Endothelial cell of umbilical vein (primary cell): ENCODE measurements at regions not wholly inside any gene's neighbourhood (a gene's known extent, or its start where the extent isn't known, plus 50 kb on each side); places are given as distances from the start of the nearest gene placed in this dataset.

Source experiments
- BruUV-seq: library from RNA; stranded (reverse); fragments of 400-500 nt; replicated peaks from 2 replicates; lab custom pipeline; 2021; lab: Mats Ljungman, UMichigan
- CTCF ChIA-PET: fragments of 300-600, 350-600 bp; sonication (Branson Sonifier 250); formaldehyde crosslinking; loops from one replicate; lab custom pipeline; 2021; ENCODE audit warnings: antibody characterized with exemption, inconsistent platforms; lab: Charles Lee
- POLR2A ChIA-PET: fragments of 300-600, 350-600 bp; sonication (Branson Sonifier 250); formaldehyde crosslinking; loops from one replicate; lab custom pipeline; 2021; ENCODE audit warnings: antibody characterized with exemption, inconsistent platforms; lab: Charles Lee
- DNase-seq: peaks from one replicate; pipeline ENCODE4 v3.0.0-alpha.2; 2011; ENCODE audit warnings: low read depth, low spot score
- FAIRE-seq: peaks from 2 replicates; lab custom pipeline; 2011; peaks lifted over from hg19 to GRCh38; lab: Jason Lieb, UNC
- H2AFZ ChIP-seq: 2 replicates; pipeline ENCODE4 v1.6.0; 2012; ENCODE audit warnings: low read depth, low read length, control low read depth, inconsistent platforms
- H3K27ac ChIP-seq: 2 replicates; pipeline ENCODE4 v1.5.1; 2011; ENCODE audit warnings: low read depth, mild to moderate bottlenecking, control low read depth, low read length, moderate library complexity; ENCODE audit not compliant: insufficient read depth
- H3K27me3 ChIP-seq, 2 experiments: 2 replicates each; pipeline versions ENCODE4 v1.6.0 to v1.6.1; 2011; ENCODE audit warnings: low read length in 2 of 2, mixed read lengths in 1 of 2; ENCODE audit not compliant: control insufficient read depth in 2 of 2, insufficient read depth in 2 of 2
- H3K36me3 ChIP-seq, 2 experiments: 2 replicates in 1 of 2; 3 replicates in 1 of 2; pipeline ENCODE4 v1.5.1; 2011; ENCODE audit warnings: low read length in 2 of 2, mild to moderate bottlenecking in 1 of 2, moderate library complexity in 1 of 2; ENCODE audit not compliant: control insufficient read depth in 2 of 2, insufficient read depth in 2 of 2; ENCODE audit errors: extremely low read depth in 1 of 2
- H3K4me1 ChIP-seq: 3 replicates; pipeline ENCODE4 v1.5.1; 2011; ENCODE audit warnings: mild to moderate bottlenecking, low read length; ENCODE audit not compliant: control insufficient read depth, insufficient read depth; ENCODE audit errors: extremely low read depth
- H3K4me2 ChIP-seq: 2 replicates; pipeline ENCODE4 v1.6.1; 2011; ENCODE audit warnings: low read length, control low read depth, mixed read lengths; ENCODE audit not compliant: insufficient read depth
- H3K4me3 ChIP-seq, 3 experiments: fragments of 200-600 bp in 1 of 3; sonication (generic), shearing (Covaris generic) in 1 of 3; replicated peaks in 1 of 3; 2 replicates each; pipeline ENCODE4 v1.5.1; 2011 to 2016; ENCODE audit warnings: control low read depth in 3 of 3, low read length in 3 of 3, mild to moderate bottlenecking in 2 of 3, inconsistent platforms in 1 of 3, low read depth in 1 of 3, moderate library complexity in 1 of 3; ENCODE audit not compliant: insufficient read depth in 1 of 3
- H3K79me2 ChIP-seq: 2 replicates; pipeline ENCODE4 v1.6.0; 2012; ENCODE audit warnings: low read length, inconsistent platforms; ENCODE audit not compliant: control insufficient read depth, insufficient read depth
- H3K9ac ChIP-seq: replicated peaks from 2 replicates; pipeline ENCODE3; 2011; ENCODE audit warnings: low read length, control low read depth; ENCODE audit not compliant: insufficient read depth; ENCODE audit errors: extremely low read depth
- H3K9me1 ChIP-seq: replicated peaks from 3 replicates; pipeline ENCODE4 v1.6.0; 2011; ENCODE audit warnings: mild to moderate bottlenecking, low read length; ENCODE audit not compliant: control insufficient read depth, insufficient read depth; ENCODE audit errors: extremely low read depth
- H3K9me3 ChIP-seq: replicated peaks from 2 replicates; pipeline ENCODE4 v1.5.1; 2012; ENCODE audit warnings: low read length, inconsistent platforms; ENCODE audit not compliant: control insufficient read depth, insufficient read depth
- H4K20me1 ChIP-seq: replicated peaks from 2 replicates; pipeline ENCODE3; 2011; ENCODE audit warnings: mild to moderate bottlenecking, low read length; ENCODE audit not compliant: control insufficient read depth, insufficient read depth; ENCODE audit errors: extremely low read depth
- EZH2 ChIP-seq: IDR thresholded peaks from 2 replicates; pipeline ENCODE4 v1.6.1; 2012; ENCODE audit warnings: borderline replicate concordance, low read depth, mild to moderate bottlenecking, moderate library complexity, low read length, inconsistent platforms; ENCODE audit not compliant: severe bottlenecking
- FOS ChIP-seq: IDR thresholded peaks from 2 replicates; pipeline ENCODE4 v1.6.1; 2011; ENCODE audit warnings: mild to moderate bottlenecking, low read length, moderate library complexity, borderline replicate concordance; ENCODE audit not compliant: insufficient read depth
- GATA2 ChIP-seq: IDR thresholded peaks from 2 replicates; pipeline ENCODE4 v1.7.0; 2011; ENCODE audit warnings: low read depth, mild to moderate bottlenecking, moderate library complexity, mixed read lengths, low read length; ENCODE audit not compliant: insufficient read length, insufficient read depth
- JUN ChIP-seq: IDR thresholded peaks from 2 replicates; pipeline ENCODE4 v1.6.1; 2011; ENCODE audit warnings: borderline replicate concordance, low read depth; ENCODE audit not compliant: insufficient read length, insufficient read depth
- MYC ChIP-seq: IDR thresholded peaks from one replicate; pipeline ENCODE4 v1.6.1; 2011; ENCODE audit warnings: mild to moderate bottlenecking, low read depth, low read length
- POLR2A ChIP-seq: IDR thresholded peaks from 2 replicates; pipeline ENCODE4 v1.6.1; 2012; ENCODE audit warnings: low read depth, mild to moderate bottlenecking, control low read depth, low read length
- POLR2AphosphoS5 ChIP-seq: IDR thresholded peaks from 2 replicates; pipeline ENCODE4 v1.6.1; 2012; ENCODE audit warnings: low read depth, mild to moderate bottlenecking, control low read depth, low read length, moderate library complexity; ENCODE audit not compliant: insufficient read depth
- dilution Hi-C: fragments of 300-500 bp; cut with MboI; formaldehyde crosslinking; loops from one replicate; pipeline ENCODE4 v1.15.0; 2019; ENCODE audit warnings: low sequenced_read_pairs; ENCODE audit not compliant: extremely low pct_ligation_motif_present
- intact Hi-C: fragments of 100-400 bp; cut with micrococcal nuclease; formaldehyde crosslinking; loops from one replicate; pipeline ENCODE4 v1.10.0; 2022
- TF ChIP-seq, protein P1 (sequence below): IDR thresholded peaks from 2 replicates; pipeline ENCODE4 v1.6.1; 2011; ENCODE audit not compliant: insufficient read depth, insufficient read length
- TF ChIP-seq, protein P2 (sequence below), 2 donors: IDR thresholded peaks; 1 replicate in 1 of 2; 2 replicates in 1 of 2; pipeline ENCODE4 v1.5.1; 2011; ENCODE audit warnings: low read length in 2 of 2, mild to moderate bottlenecking in 2 of 2, moderate library complexity in 2 of 2, control low read depth in 1 of 2, inconsistent platforms in 1 of 2, low read depth in 1 of 2; ENCODE audit not compliant: insufficient read depth in 1 of 2; ENCODE audit errors: extremely low read depth in 1 of 2

DNA sequence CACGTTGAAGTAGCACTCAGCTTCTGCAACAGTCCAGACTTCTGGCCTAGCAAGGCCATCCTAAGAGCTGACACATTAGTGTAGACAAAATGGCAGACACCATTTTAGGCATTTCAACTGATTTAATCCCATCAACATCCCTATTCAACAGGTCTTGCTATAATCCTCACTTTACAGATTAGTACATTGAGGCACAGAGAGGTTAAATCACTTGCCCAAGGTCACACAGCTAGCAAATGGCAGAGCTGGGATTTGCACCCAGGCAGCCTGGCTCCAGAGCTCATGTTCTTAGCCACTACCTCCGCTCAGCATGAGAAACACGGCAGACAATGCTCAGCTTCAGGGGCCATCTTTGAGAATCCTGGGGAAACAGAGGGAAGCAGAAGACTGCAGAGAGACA lies 107.9 kb upstream of the TRIM2 start:
- Histone ChIP-seq H3K36me3 (no peaks in the 10 kb centered on the region), H3K27me3 (peaks cover 0 to 4% of the 10 kb centered on the region in 2 experiments), H3K9me1 (no peaks in the 10 kb centered on the region), H4K20me1 (no peaks in the 10 kb centered on the region), H3K79me2 (no peaks in the 10 kb centered on the region), H3K9ac (no peak overlapping the region), H3K4me1 (no peaks in the 10 kb centered on the region), H2AFZ (no peak overlapping the region), H3K4me3 (no peak overlapping the region), H3K4me2 (no peak overlapping the region), H3K9me3 (no peaks in the 10 kb centered on the region), H3K27ac (no peak overlapping the region)
- TF ChIP-seq, protein P1, sequence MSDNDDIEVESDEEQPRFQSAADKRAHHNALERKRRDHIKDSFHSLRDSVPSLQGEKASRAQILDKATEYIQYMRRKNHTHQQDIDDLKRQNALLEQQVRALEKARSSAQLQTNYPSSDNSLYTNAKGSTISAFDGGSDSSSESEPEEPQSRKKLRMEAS = no peak
- TF ChIP-seq, protein P2, sequence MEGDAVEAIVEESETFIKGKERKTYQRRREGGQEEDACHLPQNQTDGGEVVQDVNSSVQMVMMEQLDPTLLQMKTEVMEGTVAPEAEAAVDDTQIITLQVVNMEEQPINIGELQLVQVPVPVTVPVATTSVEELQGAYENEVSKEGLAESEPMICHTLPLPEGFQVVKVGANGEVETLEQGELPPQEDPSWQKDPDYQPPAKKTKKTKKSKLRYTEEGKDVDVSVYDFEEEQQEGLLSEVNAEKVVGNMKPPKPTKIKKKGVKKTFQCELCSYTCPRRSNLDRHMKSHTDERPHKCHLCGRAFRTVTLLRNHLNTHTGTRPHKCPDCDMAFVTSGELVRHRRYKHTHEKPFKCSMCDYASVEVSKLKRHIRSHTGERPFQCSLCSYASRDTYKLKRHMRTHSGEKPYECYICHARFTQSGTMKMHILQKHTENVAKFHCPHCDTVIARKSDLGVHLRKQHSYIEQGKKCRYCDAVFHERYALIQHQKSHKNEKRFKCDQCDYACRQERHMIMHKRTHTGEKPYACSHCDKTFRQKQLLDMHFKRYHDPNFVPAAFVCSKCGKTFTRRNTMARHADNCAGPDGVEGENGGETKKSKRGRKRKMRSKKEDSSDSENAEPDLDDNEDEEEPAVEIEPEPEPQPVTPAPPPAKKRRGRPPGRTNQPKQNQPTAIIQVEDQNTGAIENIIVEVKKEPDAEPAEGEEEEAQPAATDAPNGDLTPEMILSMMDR (IDR thresholded peaks at IDR 0.05; ENCODE audit: extremely low read depth in 1 of 2, insufficient read depth in 1 of 2, low read depth in 1 of 2, low read length in 2 of 2) = no peak
- TF ChIP-seq JUN = no peak
- TF ChIP-seq EZH2 = no peak
- TF ChIP-seq FOS = no peak
- TF ChIP-seq POLR2A = no peak
- no peak for TF ChIP-seq MYC
- TF ChIP-seq POLR2AphosphoS5 = no peak
- TF ChIP-seq GATA2 = no peak
- dilution Hi-C loops (no loop called here), intact Hi-C loops (no loop called here)
- ChIA-PET POLR2A (no interaction called here), CTCF (interaction anchor here (0.8 to 2.1 kb wide), 5 partner anchors 10 to 250 kb away, joined by 3 to 7 read pairs (median 5); no protein-coding TSS in a partner anchor)
- FAIRE-seq (no peak), DNase-seq (no peak)
- BruUV-seq = no TSS peak
